RWPE2 (cell line): ENCODE measurements at regions not wholly inside any gene's neighbourhood (a gene's known extent, or its start where the extent isn't known, plus 50 kb on each side); places are given as distances from the start of the nearest gene placed in this dataset.

Experiments
- ATAC-seq: fragments of 200-7000 bp; cut with Tn5 transposase; 3 replicates; pipeline ENCODE4 v1.9.1; 2021; ENCODE audit warnings: low read depth
- DNase-seq: peaks from one replicate; pipeline ENCODE4 v3.0.0-alpha.2; 2020; ENCODE audit warnings: low spot score
- H3K27ac ChIP-seq: fragments of 450-650 bp; 2 replicates; pipeline ENCODE4 v1.5.1; 2017; ENCODE audit warnings: mild to moderate bottlenecking; ENCODE audit not compliant: poor library complexity, severe bottlenecking
- H3K27me3 ChIP-seq: fragments of 250-450 bp; sonication (Bioruptor Pico); 2 replicates; pipeline ENCODE4 v1.5.1; 2021; ENCODE audit warnings: mild to moderate bottlenecking, moderate library complexity; ENCODE audit not compliant: insufficient read depth, poor library complexity, severe bottlenecking
- H3K36me3 ChIP-seq: fragments of 250-450 bp; sonication (Bioruptor Pico); 2 replicates; pipeline ENCODE4 v1.5.1; 2020; ENCODE audit warnings: low read depth, mild to moderate bottlenecking, moderate library complexity
- H3K4me1 ChIP-seq: fragments of 250-450 bp; sonication (Bioruptor Pico); 2 replicates; pipeline ENCODE4 v1.5.1; 2021; ENCODE audit warnings: mild to moderate bottlenecking, moderate library complexity; ENCODE audit not compliant: insufficient read depth, poor library complexity, severe bottlenecking
- H3K4me3 ChIP-seq: fragments of 250-450 bp; sonication (Bioruptor Pico); 2 replicates; pipeline ENCODE4 v1.5.1; 2021; ENCODE audit warnings: mild to moderate bottlenecking, moderate library complexity; ENCODE audit not compliant: severe bottlenecking
- H3K9me3 ChIP-seq: fragments of 250-450 bp; sonication (Bioruptor Pico); 2 replicates; pipeline ENCODE4 v1.5.1; 2021; ENCODE audit warnings: mild to moderate bottlenecking, moderate library complexity; ENCODE audit not compliant: severe bottlenecking
- CTCF ChIP-seq: fragments of 450-650 bp; IDR thresholded peaks from one replicate; pipeline ENCODE4 v1.5.1; 2017; ENCODE audit warnings: mild to moderate bottlenecking, moderate library complexity; ENCODE audit not compliant: poor library complexity, severe bottlenecking

GRCh38 chr16:52051414-52052172 lies 495.4 kb downstream of the TOX3 start:
- no peaks in the 10 kb centered on the region for H3K4me1 ChIP-seq
- H3K27ac ChIP-seq = no peak overlapping the region
- TF ChIP-seq CTCF = no peak
- DNase-seq = no peak
- H3K9me3 ChIP-seq = no peaks in the 10 kb centered on the region
- H3K27me3 ChIP-seq = no peaks in the 10 kb centered on the region
- H3K36me3 ChIP-seq = no peaks in the 10 kb centered on the region
- no peak overlapping the region for H3K4me3 ChIP-seq
- no peak for ATAC-seq

- Histone ChIP-seq H3K36me3 (no peaks in the 10 kb centered on the region), H3K4me1 (no peaks in the 10 kb centered on the region), H3K27me3 (no peaks in the 10 kb centered on the region), H3K9me3 (no peaks in the 10 kb centered on the region), H3K27ac (no peak overlapping the region), H3K4me3 (no peak overlapping the region)
- ATAC-seq (peak; percentile 58; the same call in 2 of the 3 replicates), DNase-seq (no peak)
- TF ChIP-seq CTCF = no peak
These were observed 496.5 kb downstream of the TOX3 start for GRCh38 chr16:52050418-52050817.

- DNase-seq = no peak
- Histone ChIP-seq H3K9me3 (peaks cover 2% of the 10 kb centered on the region), H3K27ac (no peak overlapping the region), H3K4me1 (no peaks in the 10 kb centered on the region), H3K27me3 (no peaks in the 10 kb centered on the region), H3K36me3 (no peaks in the 10 kb centered on the region), H3K4me3 (no peak overlapping the region)
- TF ChIP-seq CTCF = no peak
- ATAC-seq = no peak
These were observed 511.5 kb downstream of the TOX3 start for GRCh38 chr16:52035436-52035835.

- Histone ChIP-seq H3K36me3 (no peaks in the 10 kb centered on the region), H3K27me3 (no peaks in the 10 kb centered on the region), H3K4me1 (no peaks in the 10 kb centered on the region), H3K9me3 (peaks cover under 1% of the 10 kb centered on the region), H3K4me3 (no peak overlapping the region), H3K27ac (no peak overlapping the region)
- ATAC-seq = no peak
- no peak for TF ChIP-seq CTCF
- DNase-seq = no peak
These were observed 512.1 kb downstream of the TOX3 start for GRCh38 chr16:52034830-52035229.

GRCh38 chr16:52033992-52034391 lies 513.0 kb downstream of the TOX3 start:
- H3K9me3 ChIP-seq = no peaks in the 10 kb centered on the region
- H3K27me3 ChIP-seq = no peaks in the 10 kb centered on the region
- ATAC-seq (no peak), DNase-seq (no peak)
- no peak for TF ChIP-seq CTCF
- H3K27ac ChIP-seq = no peak overlapping the region
- no peak overlapping the region for H3K4me3 ChIP-seq
- no peaks in the 10 kb centered on the region for H3K36me3 ChIP-seq
- H3K4me1 ChIP-seq = no peaks in the 10 kb centered on the region
